B cell (primary cell): ENCODE measurements at regions not wholly inside any gene's neighbourhood (a gene's known extent, or its start where the extent isn't known, plus 50 kb on each side); places are given as distances from the start of the nearest gene placed in this dataset.

Experiments used
- ATAC-seq: fragments of 200-7000 bp; cut with Tn5 transposase; one replicate; pipeline ENCODE4 v1.10.0; 2021; ENCODE audit warnings: low read depth, mild to moderate bottlenecking, moderate number of reproducible peaks, moderate library complexity
- CTCF ChIA-PET: fragments of 350-600 bp; sonication (Branson Sonifier 250); formaldehyde crosslinking; loops from one replicate; lab custom pipeline; 2021; ENCODE audit warnings: antibody characterized with exemption, inconsistent platforms; lab: Charles Lee
- POLR2A ChIA-PET: fragments of 350-600 bp; sonication (Branson Sonifier 250); formaldehyde crosslinking; loops from one replicate; lab custom pipeline; 2021; ENCODE audit warnings: antibody characterized with exemption; lab: Charles Lee
- DNase-seq: peaks from one replicate; pipeline ENCODE4 v3.0.0; 2013
- H2AFZ ChIP-seq: 2 replicates; pipeline ENCODE4 v1.6.1; 2012; ENCODE audit warnings: mild to moderate bottlenecking, low read depth, low read length; ENCODE audit not compliant: insufficient read depth, poor library complexity, severe bottlenecking
- H3K27ac ChIP-seq, 2 donors: 1 replicate in 1 of 2; 2 replicates in 1 of 2; pipeline ENCODE4 v1.5.1; 2012 to 2013; ENCODE audit warnings: low read length in 2 of 2, mild to moderate bottlenecking in 2 of 2, moderate library complexity in 1 of 2
- H3K27me3 ChIP-seq, 4 experiments: fragments of 200-600 bp in 1 of 4; sonication (generic) in 1 of 4; replicated peaks in 1 of 4; 1 replicate in 2 of 4; 2 replicates in 2 of 4; pipeline versions ENCODE4 v1.6.1 to v1.7.0; 2013 to 2016; ENCODE audit warnings: low read length in 3 of 4, mild to moderate bottlenecking in 2 of 4, mixed read lengths in 1 of 4, moderate library complexity in 1 of 4; ENCODE audit not compliant: insufficient read depth in 4 of 4, control insufficient read depth in 3 of 4; ENCODE audit errors: control extremely low read depth in 1 of 4
- H3K36me3 ChIP-seq, 2 experiments: replicated peaks in 1 of 2; 1 replicate in 1 of 2; 2 replicates in 1 of 2; pipeline versions ENCODE4 v1.6.1 to v1.7.1; 2013; ENCODE audit warnings: low read length in 1 of 2; ENCODE audit not compliant: insufficient read depth in 2 of 2, control insufficient read depth in 1 of 2; ENCODE audit errors: control extremely low read depth in 1 of 2, extremely low read depth in 1 of 2
- H3K4me1 ChIP-seq, 2 donors: fragments of 200-600 bp in 1 of 2; sonication (generic) in 1 of 2; 1 replicate in 1 of 2; 2 replicates in 1 of 2; pipeline versions ENCODE4 v1.5.1 to v1.6.1; 2013 to 2017; ENCODE audit warnings: low read length in 2 of 2; ENCODE audit not compliant: control insufficient read depth in 2 of 2, insufficient read depth in 2 of 2
- H3K4me2 ChIP-seq: replicated peaks from 2 replicates; pipeline ENCODE3; 2012; ENCODE audit warnings: mild to moderate bottlenecking, low read depth, low read length; ENCODE audit not compliant: poor library complexity, severe bottlenecking
- H3K4me3 ChIP-seq, 5 experiments: fragments of 200-600 bp in 1 of 5; sonication (generic) in 1 of 5; 1 replicate in 3 of 5; 2 replicates in 2 of 5; pipeline versions ENCODE4 v1.5.1 to v1.7.0; 2011 to 2016; ENCODE audit warnings: low read length in 4 of 5, mild to moderate bottlenecking in 4 of 5, low read depth in 2 of 5, control low read depth in 1 of 5, moderate library complexity in 1 of 5; ENCODE audit not compliant: insufficient read depth in 1 of 5; ENCODE audit errors: control extremely low read depth in 1 of 5, extremely low read depth in 1 of 5
- H3K79me2 ChIP-seq: fragments of 200-600 bp; sonication (generic); one replicate; pipeline ENCODE4 v1.6.0; 2016; ENCODE audit warnings: low read length; ENCODE audit not compliant: control insufficient read depth, insufficient read depth
- H3K9ac ChIP-seq: fragments of 200-600 bp; sonication (generic); 2 replicates; pipeline ENCODE4 v1.6.1; 2017; ENCODE audit warnings: mild to moderate bottlenecking, low read length, moderate library complexity
- H3K9me3 ChIP-seq, 3 donors: one replicate each; pipeline versions ENCODE4 v1.6.1 to v1.7.1; 2013; ENCODE audit warnings: low read length in 2 of 3; ENCODE audit not compliant: control insufficient read depth in 2 of 3, insufficient read depth in 1 of 3; ENCODE audit errors: control extremely low read depth in 1 of 3
- H4K20me1 ChIP-seq: 2 replicates; pipeline ENCODE4 v1.6.0; 2012; ENCODE audit warnings: mild to moderate bottlenecking, low read length; ENCODE audit not compliant: insufficient read depth, control insufficient read depth, poor library complexity, severe bottlenecking
- H3K27ac Mint-ChIP-seq: one replicate; pipeline ENCODE4 v1.8.0; 2021; ENCODE audit warnings: mixed read lengths
- H3K27me3 Mint-ChIP-seq: one replicate; pipeline ENCODE4 v1.8.0; 2021; ENCODE audit warnings: mixed read lengths
- H3K4me1 Mint-ChIP-seq: one replicate; pipeline ENCODE4 v1.8.0; 2021; ENCODE audit warnings: mixed read lengths
- H3K4me3 Mint-ChIP-seq: one replicate; pipeline ENCODE4 v1.8.0; 2021; ENCODE audit warnings: mixed read lengths
- H3K9me3 Mint-ChIP-seq: one replicate; pipeline ENCODE4 v1.8.0; 2022; ENCODE audit warnings: mixed read lengths; ENCODE audit not compliant: insufficient read depth
- CTCF ChIP-seq: fragments of 200-600 bp; IDR thresholded peaks from one replicate; pipeline ENCODE4 v1.8.0; 2022; ENCODE audit warnings: antibody characterized with exemption, mild to moderate bottlenecking
- EZH2 ChIP-seq: IDR thresholded peaks from 2 replicates; pipeline ENCODE4 v1.6.1; 2012; ENCODE audit warnings: borderline replicate concordance, low read depth, mild to moderate bottlenecking, moderate library complexity, low read length; ENCODE audit not compliant: insufficient read depth, poor library complexity, severe bottlenecking
- WGBS: methylation state at CpG from one replicate; pipeline ENCODE4 v1.1.5; 2013; ENCODE audit warnings: missing lambda C conversion rate; ENCODE audit not compliant: insufficient coverage; 5-methylcytosine and 5-hydroxymethylcytosine counted together
- intact Hi-C: fragments of 100-400 bp; cut with micrococcal nuclease; formaldehyde crosslinking; loops from one replicate; pipeline ENCODE4 v1.10.0; 2022

DNA sequence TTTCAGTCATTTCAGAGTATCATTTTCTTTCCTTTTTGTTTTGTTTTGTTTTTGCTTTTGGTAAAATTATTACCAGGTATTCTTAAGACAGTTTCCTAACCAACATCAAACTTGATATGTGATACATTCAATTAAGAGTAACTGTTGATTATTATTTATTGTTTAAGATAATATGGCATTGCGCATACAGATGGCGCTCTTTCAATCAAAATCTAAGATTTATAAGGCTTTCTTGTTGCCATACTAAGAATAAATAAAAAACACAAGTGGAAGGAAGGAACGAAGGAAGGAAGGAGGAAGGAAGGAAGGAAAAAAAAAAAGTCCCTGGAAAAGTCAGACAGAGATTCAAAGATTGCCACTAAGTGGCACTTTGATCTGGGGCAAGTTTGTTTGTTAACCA lies 1308.7 kb upstream of the FAM98A start:
- H3K4me3 ChIP-seq = no peak overlapping the region
- ATAC-seq (no peak), DNase-seq (no peak)
- H4K20me1 ChIP-seq = no peaks in the 10 kb centered on the region
- H3K79me2 ChIP-seq = no peaks in the 10 kb centered on the region
- no peaks in the 10 kb centered on the region for H3K27me3 ChIP-seq
- no peak overlapping the region for H3K4me3 Mint-ChIP-seq
- H3K4me2 ChIP-seq = no peak overlapping the region
- intact Hi-C loops = no loop called here
- H2AFZ ChIP-seq = no peak overlapping the region
- H3K36me3 ChIP-seq = no peaks in the 10 kb centered on the region
- no peaks in the 10 kb centered on the region for H3K4me1 Mint-ChIP-seq
- ChIA-PET POLR2A (no interaction called here), CTCF (no interaction called here)
- TF ChIP-seq EZH2 (no peak), CTCF (no peak)
- H3K4me1 ChIP-seq = no peaks in the 10 kb centered on the region
- H3K27ac Mint-ChIP-seq = no peak overlapping the region
- no peak overlapping the region for H3K27ac ChIP-seq
- H3K27me3 Mint-ChIP-seq = no peaks in the 10 kb centered on the region
- WGBS = no CpG with 5 or more reads among the region's 3 CpGs
- H3K9me3 ChIP-seq = no peaks in the 10 kb centered on the region
- H3K9me3 Mint-ChIP-seq = no peaks in the 10 kb centered on the region
- H3K9ac ChIP-seq = no peak overlapping the region

DNA sequence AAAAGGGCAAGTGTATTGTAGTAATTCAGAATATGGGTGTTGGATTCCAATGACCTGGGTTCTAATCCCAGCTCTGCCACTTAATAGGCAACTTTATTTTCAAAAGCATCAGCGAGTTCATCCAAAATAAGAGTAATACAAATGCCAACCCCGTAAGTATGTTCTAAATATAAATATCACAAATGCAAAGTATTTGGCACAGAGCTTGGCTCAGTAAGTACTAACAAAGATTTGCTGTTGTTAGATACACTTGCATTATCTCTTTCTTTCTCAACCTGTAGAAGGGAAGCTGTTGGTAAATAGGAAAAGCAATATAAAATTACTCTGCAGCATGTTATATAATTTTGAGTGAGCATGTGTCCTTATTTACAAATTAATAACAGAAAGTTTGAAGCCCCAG lies 1302.6 kb upstream of the FAM98A start:
- POLR2A ChIA-PET = no interaction called here
- no CpG with 5 or more reads among the region's 2 CpGs for WGBS
- Histone ChIP-seq H3K4me2 (no peak overlapping the region), H3K27me3 (no peaks in the 10 kb centered on the region), H3K4me3 (no peak overlapping the region), H3K9ac (no peak overlapping the region), H3K79me2 (no peaks in the 10 kb centered on the region), H3K27ac (no peak overlapping the region), H3K36me3 (no peaks in the 10 kb centered on the region), H2AFZ (no peak overlapping the region), H3K9me3 (no peaks in the 10 kb centered on the region), H3K4me1 (no peaks in the 10 kb centered on the region), H4K20me1 (no peaks in the 10 kb centered on the region)
- TF ChIP-seq EZH2 = no peak
- no peak for TF ChIP-seq CTCF
- Mint-ChIP-seq H3K4me1 (no peaks in the 10 kb centered on the region), H3K27me3 (no peaks in the 10 kb centered on the region), H3K27ac (no peak overlapping the region), H3K9me3 (no peaks in the 10 kb centered on the region), H3K4me3 (no peak overlapping the region)
- CTCF ChIA-PET = no interaction called here
- intact Hi-C loops = no loop called here
- DNase-seq (no peak), ATAC-seq (no peak)
